ENCODE measurements at regions not wholly inside any gene's neighbourhood (a gene's known extent, or its start where the extent isn't known, plus 50 kb on each side); places are given as distances from the start of the nearest gene placed in this dataset.

- no peaks in the 10 kb centered on the region for H3K9me3 ChIP-seq (ENCODE audit: insufficient read depth, low read length)
- no peaks in the 10 kb centered on the region for H4K20me1 ChIP-seq (ENCODE audit: insufficient read depth, low read length)
- H3K27ac ChIP-seq (ENCODE audit: low read length): no peak overlapping the region
- no peaks in the 10 kb centered on the region for H3K79me2 ChIP-seq (ENCODE audit: low read length)
- H3K36me3 ChIP-seq (replicated peaks; ENCODE audit: low read depth, low read length): no peaks in the 10 kb centered on the region
- peaks cover 33% of the 10 kb centered on the region for H3K4me1 ChIP-seq (ENCODE audit: low read length)
- 0 out of 2 replicates have a peak overlapping the region, but pooled peaks have one; percentile 55 for H3K4me2 ChIP-seq (ENCODE audit: low read length)
- no peak overlapping the region for H2AFZ ChIP-seq (ENCODE audit: low read depth, low read length)
- H3K9ac ChIP-seq (ENCODE audit: low read length): no peak overlapping the region
- no peaks in the 10 kb centered on the region for H3K27me3 ChIP-seq (ENCODE audit: low read depth, low read length)
- no peak overlapping the region for H3K4me3 ChIP-seq (ENCODE audit: low read length)
- no peak for TF ChIP-seq CTCF (IDR thresholded peaks at IDR 0.05; ENCODE audit: low read depth, low read length)
- TF ChIP-seq EZH2phosphoT487 (IDR thresholded peaks at IDR 0.05; ENCODE audit: low read depth): no peak
Measured at GRCh38 chr6:149130508-149130907, 187.0 kb upstream of the TAB2 start.

- no peaks in the 10 kb centered on the region for H3K9me3 ChIP-seq (ENCODE audit: insufficient read depth, low read length)
- no peak overlapping the region for H3K27ac ChIP-seq (ENCODE audit: low read length)
- H3K36me3 ChIP-seq (replicated peaks; ENCODE audit: low read depth, low read length): no peaks in the 10 kb centered on the region
- H3K27me3 ChIP-seq (ENCODE audit: low read depth, low read length): no peaks in the 10 kb centered on the region
- H4K20me1 ChIP-seq (ENCODE audit: insufficient read depth, low read length): no peaks in the 10 kb centered on the region
- no peaks in the 10 kb centered on the region for H3K79me2 ChIP-seq (ENCODE audit: low read length)
- no peak overlapping the region for H3K4me2 ChIP-seq (ENCODE audit: low read length)
- TF ChIP-seq CTCF (IDR thresholded peaks at IDR 0.05; ENCODE audit: low read depth, low read length): no peak
- no peak for TF ChIP-seq EZH2phosphoT487 (IDR thresholded peaks at IDR 0.05; ENCODE audit: low read depth)
- no peak overlapping the region for H3K9ac ChIP-seq (ENCODE audit: low read length)
- no peak overlapping the region for H2AFZ ChIP-seq (ENCODE audit: low read depth, low read length)
- H3K4me3 ChIP-seq (ENCODE audit: low read length): no peak overlapping the region
- peaks cover 33% of the 10 kb centered on the region for H3K4me1 ChIP-seq (ENCODE audit: low read length)
Measured at GRCh38 chr6:149131891-149132290, 185.6 kb upstream of the TAB2 start.

GRCh38 chr6:149132336-149132735, 185.2 kb upstream of the TAB2 start:
- Histone ChIP-seq H3K4me3 (ENCODE audit: low read length) (no peak overlapping the region), H3K27ac (ENCODE audit: low read length) (no peak overlapping the region), H4K20me1 (ENCODE audit: insufficient read depth, low read length) (no peaks in the 10 kb centered on the region), H3K9ac (ENCODE audit: low read length) (no peak overlapping the region), H3K79me2 (ENCODE audit: low read length) (no peaks in the 10 kb centered on the region), H3K9me3 (ENCODE audit: insufficient read depth, low read length) (no peaks in the 10 kb centered on the region), H3K4me2 (ENCODE audit: low read length) (no peak overlapping the region), H3K27me3 (ENCODE audit: low read depth, low read length) (no peaks in the 10 kb centered on the region), H3K4me1 (ENCODE audit: low read length) (peaks cover 33% of the 10 kb centered on the region), H3K36me3 (replicated peaks; ENCODE audit: low read depth, low read length) (no peaks in the 10 kb centered on the region), H2AFZ (ENCODE audit: low read depth, low read length) (no peak overlapping the region)
- TF ChIP-seq CTCF (IDR thresholded peaks at IDR 0.05; ENCODE audit: low read depth, low read length) (no peak), EZH2phosphoT487 (IDR thresholded peaks at IDR 0.05; ENCODE audit: low read depth) (no peak)

- no peaks in the 10 kb centered on the region for H4K20me1 ChIP-seq (ENCODE audit: insufficient read depth, low read length)
- no peak overlapping the region for H3K27ac ChIP-seq (ENCODE audit: low read length)
- peaks cover 20% of the 10 kb centered on the region for H3K4me1 ChIP-seq (ENCODE audit: low read length)
- H2AFZ ChIP-seq (ENCODE audit: low read depth, low read length): no peak overlapping the region
- no peak overlapping the region for H3K4me3 ChIP-seq (ENCODE audit: low read length)
- H3K9ac ChIP-seq (ENCODE audit: low read length): no peak overlapping the region
- no peaks in the 10 kb centered on the region for H3K27me3 ChIP-seq (ENCODE audit: low read depth, low read length)
- TF ChIP-seq EZH2phosphoT487 (IDR thresholded peaks at IDR 0.05; ENCODE audit: low read depth): no peak
- no peak for TF ChIP-seq CTCF (IDR thresholded peaks at IDR 0.05; ENCODE audit: low read depth, low read length)
- no peaks in the 10 kb centered on the region for H3K79me2 ChIP-seq (ENCODE audit: low read length)
- H3K9me3 ChIP-seq (ENCODE audit: insufficient read depth, low read length): no peaks in the 10 kb centered on the region
- no peaks in the 10 kb centered on the region for H3K36me3 ChIP-seq (replicated peaks; ENCODE audit: low read depth, low read length)
- H3K4me2 ChIP-seq (ENCODE audit: low read length): no peak overlapping the region
Measured at GRCh38 chr6:149134511-149134933, 183.0 kb upstream of the TAB2 start.
